ENCODE measurements at regions not wholly inside any gene's neighbourhood (a gene's known extent, or its start where the extent isn't known, plus 50 kb on each side); places are given as distances from the start of the nearest gene placed in this dataset.

- no peaks in the 10 kb centered on the region for H4K20me1 ChIP-seq
- H3K4me3 ChIP-seq, result no peak overlapping the region
- no peak overlapping the region for H3K27ac ChIP-seq
- H3K36me3 ChIP-seq, result no peaks in the 10 kb centered on the region
- H3K9ac ChIP-seq, result no peak overlapping the region
- no peak for TF ChIP-seq Cebpa-rat (IDR thresholded peaks at IDR 0.05)
- H3K4me2 ChIP-seq, result no peak overlapping the region
- H3K4me1 ChIP-seq, result no peaks in the 10 kb centered on the region
- no peaks in the 10 kb centered on the region for H3K27me3 ChIP-seq
- no peaks in the 10 kb centered on the region for H3K9me3 ChIP-seq (replicated peaks in 1 of 11)
Measured at GRCh38 chr13:34637636-34638035, 304.4 kb upstream of the NBEA start.

DNA sequence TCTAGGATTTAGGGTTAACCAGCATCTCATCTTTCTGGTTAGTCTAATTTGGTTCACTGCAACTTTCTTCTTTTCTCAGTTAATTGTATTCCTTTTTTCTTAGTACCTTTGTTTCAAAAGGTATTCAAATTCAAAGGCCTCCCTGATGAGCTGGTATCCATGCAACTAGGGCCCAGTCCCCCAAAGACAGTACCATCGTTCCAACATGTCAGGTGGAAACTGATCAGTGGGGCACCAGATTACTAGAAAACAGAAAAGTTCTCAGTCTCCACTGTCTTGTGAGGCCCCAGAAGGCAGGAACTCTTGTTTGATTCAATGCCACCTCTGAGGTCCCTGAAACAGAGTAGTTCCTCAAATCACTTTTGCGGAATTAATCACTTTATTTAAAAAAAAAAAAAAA is 303.2 kb upstream of the NBEA start:
- Histone ChIP-seq H3K27ac (no peak overlapping the region), H3K4me3 (no peak overlapping the region), H3K4me2 (no peak overlapping the region), H3K36me3 (no peaks in the 10 kb centered on the region), H3K4me1 (no peaks in the 10 kb centered on the region), H3K9ac (no peak overlapping the region), H4K20me1 (no peaks in the 10 kb centered on the region), H3K9me3 (replicated peaks in 1 of 11) (no peaks in the 10 kb centered on the region), H3K27me3 (no peaks in the 10 kb centered on the region)
- TF ChIP-seq Cebpa-rat (IDR thresholded peaks at IDR 0.05), result no peak

DNA sequence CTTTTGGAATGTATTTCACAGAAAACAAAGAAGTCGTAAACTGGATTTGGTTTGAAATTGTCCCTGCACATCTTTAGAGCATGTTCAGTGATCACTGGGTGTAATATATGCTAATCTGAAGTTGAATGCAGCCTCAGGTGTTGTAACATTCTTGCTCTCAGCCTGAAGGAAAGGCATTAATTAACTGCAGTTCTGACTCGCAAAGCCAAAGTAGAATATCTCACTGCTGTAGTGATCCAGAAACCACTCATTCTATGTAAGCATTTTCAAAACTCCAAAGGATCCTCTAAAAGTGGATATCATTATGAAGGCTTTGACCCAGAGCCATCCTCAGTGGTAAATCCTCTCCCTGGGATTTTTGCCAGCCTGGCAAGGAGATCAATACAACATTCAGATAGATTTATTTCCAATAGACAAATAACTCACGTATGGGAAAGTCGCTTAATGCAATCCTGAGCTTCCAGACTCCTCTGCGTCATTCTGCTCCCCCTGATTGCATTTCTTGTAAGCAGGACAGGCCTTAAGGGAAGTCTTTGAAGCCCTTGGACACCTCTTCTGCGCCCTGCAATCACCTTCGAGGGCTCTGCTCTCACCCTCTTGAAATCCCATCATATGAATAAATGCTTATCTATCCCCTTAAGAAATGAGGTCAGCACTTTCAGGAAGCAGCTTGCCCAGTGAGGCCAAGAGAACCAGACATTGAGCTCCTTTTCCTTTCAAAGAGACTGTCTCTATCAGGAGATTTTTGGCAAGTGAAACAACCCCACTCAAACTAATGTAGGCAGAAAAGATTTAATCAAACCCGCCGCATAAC is 301.7 kb upstream of the NBEA start:
- Histone ChIP-seq H3K4me1 (no peaks in the 10 kb centered on the region), H3K4me2 (no peak overlapping the region), H3K36me3 (no peaks in the 10 kb centered on the region), H3K27ac (no peak overlapping the region), H3K27me3 (no peaks in the 10 kb centered on the region), H4K20me1 (no peaks in the 10 kb centered on the region), H3K9me3 (replicated peaks in 1 of 11) (no peaks in the 10 kb centered on the region), H3K4me3 (no peak overlapping the region), H3K9ac (no peak overlapping the region)
- no peak for TF ChIP-seq Cebpa-rat (IDR thresholded peaks at IDR 0.05)

- H4K20me1 ChIP-seq, result no peaks in the 10 kb centered on the region
- no peaks in the 10 kb centered on the region for H3K27me3 ChIP-seq
- H3K27ac ChIP-seq, result no peak overlapping the region
- no peak for TF ChIP-seq Cebpa-rat (IDR thresholded peaks at IDR 0.05)
- no peak overlapping the region for H3K4me2 ChIP-seq
- H3K4me1 ChIP-seq, result no peaks in the 10 kb centered on the region
- no peaks in the 10 kb centered on the region for H3K36me3 ChIP-seq
- no peak overlapping the region for H3K4me3 ChIP-seq
- H3K9ac ChIP-seq, result no peak overlapping the region
- H3K9me3 ChIP-seq (replicated peaks in 1 of 11), result no peaks in the 10 kb centered on the region
Measured at GRCh38 chr13:34640993-34641330, 301.1 kb upstream of the NBEA start.

DNA sequence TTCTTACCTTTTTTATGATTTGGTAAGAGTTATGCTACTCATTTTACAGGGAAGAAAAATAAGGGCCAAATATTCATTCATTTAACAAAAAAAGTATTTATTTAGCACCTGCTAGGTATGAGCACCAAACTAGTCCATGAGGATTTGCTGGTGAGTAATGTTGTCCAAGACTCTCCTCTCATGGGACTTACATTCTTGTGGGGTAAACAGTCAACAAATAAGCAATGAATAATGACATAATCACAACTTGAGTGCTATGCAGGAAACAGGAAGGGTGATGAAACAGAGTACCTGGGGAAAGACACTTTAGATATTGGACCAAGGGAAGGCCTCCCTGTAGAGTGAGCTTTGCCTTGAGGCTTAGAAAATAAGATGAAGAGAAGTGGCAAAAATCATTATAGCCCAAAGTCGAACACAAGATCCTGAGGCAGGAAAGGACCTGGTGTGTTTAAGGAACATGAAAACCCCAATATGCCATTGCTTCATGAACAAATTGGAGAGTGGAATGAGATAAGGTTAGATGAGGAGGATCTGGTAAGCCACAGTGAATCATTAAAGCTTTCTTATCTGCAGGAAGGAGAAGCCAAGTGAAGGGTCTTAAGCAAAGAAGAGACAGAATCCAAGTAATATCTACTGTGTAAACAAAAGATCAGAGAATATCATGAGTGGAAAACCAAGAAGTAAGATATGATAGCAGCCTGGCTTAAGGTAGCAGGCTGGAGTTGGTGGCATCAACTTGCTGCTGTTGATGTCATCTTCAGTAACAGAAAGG is 294.5 kb upstream of the NBEA start:
- H3K36me3 ChIP-seq, result no peaks in the 10 kb centered on the region
- H3K4me2 ChIP-seq, result no peak overlapping the region
- H3K27me3 ChIP-seq, result no peaks in the 10 kb centered on the region
- peaks cover 0 to 10% (median 6%) of the 10 kb centered on the region in 11 experiments; a peak in 6 of 22 replicates for H3K9me3 ChIP-seq (replicated peaks in 1 of 11)
- H3K9ac ChIP-seq, result no peak overlapping the region
- no peak overlapping the region for H3K4me3 ChIP-seq
- TF ChIP-seq Cebpa-rat (IDR thresholded peaks at IDR 0.05), result no peak
- no peaks in the 10 kb centered on the region for H3K4me1 ChIP-seq
- H4K20me1 ChIP-seq, result no peaks in the 10 kb centered on the region
- no peak overlapping the region for H3K27ac ChIP-seq

DNA sequence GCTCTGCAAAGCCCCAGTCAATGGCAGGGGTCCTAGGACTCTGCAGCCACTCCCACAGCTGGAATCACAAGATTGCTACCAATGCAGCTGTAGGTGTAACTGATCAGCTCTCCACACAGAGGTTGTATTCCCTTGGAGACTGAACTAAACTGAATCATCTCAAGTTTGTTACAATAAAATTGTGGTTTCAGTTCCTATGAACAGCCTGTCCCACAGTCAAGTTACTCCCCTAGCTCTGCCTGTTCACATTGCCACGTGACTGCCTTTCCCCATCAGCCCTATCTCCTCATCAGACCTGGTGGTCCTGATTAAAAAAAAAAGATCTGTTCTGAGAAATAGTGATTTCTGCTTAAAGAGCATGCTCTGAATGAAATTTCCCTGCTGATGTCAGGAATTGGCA is 287.9 kb upstream of the NBEA start:
- no peak for TF ChIP-seq Cebpa-rat (IDR thresholded peaks at IDR 0.05)
- Histone ChIP-seq H3K27ac (no peak overlapping the region), H3K4me3 (no peak overlapping the region), H3K9ac (no peak overlapping the region), H3K4me1 (peaks cover 0 to 3% (median 0%) of the 10 kb centered on the region in 10 experiments; a peak in 3 of 20 replicates), H3K4me2 (no peak overlapping the region; a peak in 1 of 22 replicates), H3K9me3 (replicated peaks in 1 of 11) (peaks cover 0 to 17% (median 7%) of the 10 kb centered on the region in 11 experiments; a peak in 8 of 22 replicates), H3K36me3 (no peaks in the 10 kb centered on the region), H4K20me1 (no peaks in the 10 kb centered on the region), H3K27me3 (no peaks in the 10 kb centered on the region)

- H3K4me2 ChIP-seq, result no peak overlapping the region
- peaks cover 0 to 17% (median 7%) of the 10 kb centered on the region in 11 experiments; a peak in 8 of 22 replicates for H3K9me3 ChIP-seq (replicated peaks in 1 of 11)
- H4K20me1 ChIP-seq, result no peaks in the 10 kb centered on the region
- TF ChIP-seq Cebpa-rat (IDR thresholded peaks at IDR 0.05), result no peak
- H3K9ac ChIP-seq, result no peak overlapping the region
- H3K4me1 ChIP-seq, result peaks cover 0 to 3% (median 0%) of the 10 kb centered on the region in 10 experiments; a peak in 3 of 20 replicates
- H3K4me3 ChIP-seq, result no peak overlapping the region
- no peak overlapping the region for H3K27ac ChIP-seq
- H3K36me3 ChIP-seq, result no peaks in the 10 kb centered on the region
- no peaks in the 10 kb centered on the region for H3K27me3 ChIP-seq
Measured at GRCh38 chr13:34654647-34655046, 287.4 kb upstream of the NBEA start.

- peaks cover 0 to 3% (median 0%) of the 10 kb centered on the region in 10 experiments; a peak in 3 of 20 replicates for H3K4me1 ChIP-seq
- H4K20me1 ChIP-seq, result no peaks in the 10 kb centered on the region
- no peaks in the 10 kb centered on the region for H3K27me3 ChIP-seq
- H3K9me3 ChIP-seq (replicated peaks in 1 of 11), result peaks cover 0 to 17% (median 7%) of the 10 kb centered on the region in 11 experiments; a peak in 8 of 22 replicates
- no peak overlapping the region for H3K4me2 ChIP-seq
- H3K9ac ChIP-seq, result no peak overlapping the region
- no peak for TF ChIP-seq Cebpa-rat (IDR thresholded peaks at IDR 0.05)
- H3K27ac ChIP-seq, result no peak overlapping the region
- H3K36me3 ChIP-seq, result no peaks in the 10 kb centered on the region
- no peak overlapping the region for H3K4me3 ChIP-seq
Measured at GRCh38 chr13:34655554-34655953, 286.5 kb upstream of the NBEA start.

- H3K9me3 ChIP-seq (replicated peaks in 1 of 11), result peaks cover 0 to 8% (median 4%) of the 10 kb centered on the region in 11 experiments; a peak in 5 of 22 replicates
- no peaks in the 10 kb centered on the region for H4K20me1 ChIP-seq
- H3K9ac ChIP-seq, result no peak overlapping the region
- H3K36me3 ChIP-seq, result no peaks in the 10 kb centered on the region
- peaks cover 0 to 3% (median 0%) of the 10 kb centered on the region in 10 experiments; a peak in 3 of 20 replicates for H3K4me1 ChIP-seq
- H3K27me3 ChIP-seq, result no peaks in the 10 kb centered on the region
- TF ChIP-seq Cebpa-rat (IDR thresholded peaks at IDR 0.05), result no peak
- H3K27ac ChIP-seq, result no peak overlapping the region
- H3K4me2 ChIP-seq, result no peak overlapping the region
- H3K4me3 ChIP-seq, result no peak overlapping the region
Measured at GRCh38 chr13:34657716-34658115, 284.4 kb upstream of the NBEA start.
